ENCODE measurements at regions not wholly inside any gene's neighbourhood (a gene's known extent, or its start where the extent isn't known, plus 50 kb on each side); places are given as distances from the start of the nearest gene placed in this dataset.

DNA sequence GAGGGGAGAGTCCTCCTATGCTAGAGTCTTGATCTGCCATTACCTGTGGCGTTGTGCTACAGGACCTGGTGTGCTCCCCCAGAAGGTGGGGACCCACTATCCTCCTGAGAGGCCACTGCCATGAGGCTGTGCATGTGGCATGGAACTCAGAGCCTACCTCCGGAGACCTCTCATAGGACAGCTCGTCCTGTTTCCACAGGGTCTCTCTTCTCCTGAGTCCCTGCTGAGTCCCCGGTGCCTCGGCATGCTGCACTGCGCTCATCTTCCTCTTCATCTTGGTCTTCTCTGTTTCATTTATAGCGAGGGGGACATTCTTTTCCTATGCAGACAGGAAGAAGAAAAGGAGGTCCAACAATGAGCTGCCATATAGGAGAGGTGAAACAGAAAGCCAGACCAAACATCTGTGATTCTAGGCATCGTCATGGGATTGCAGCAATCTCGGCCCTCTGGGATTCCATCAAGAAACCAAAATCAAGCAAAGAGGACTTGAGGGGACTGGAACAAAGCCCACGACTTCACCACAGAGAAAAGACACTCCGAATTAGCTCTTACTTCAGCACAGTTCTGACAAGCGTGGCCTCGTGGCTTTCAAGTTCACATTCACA lies 83.7 kb downstream of the KCNF1 start:
- CTCF ChIA-PET: no interaction called here
- no peak for DNase-seq (ENCODE audit: extremely low spot score)
- TF ChIP-seq ARNT (IDR thresholded peaks at IDR 0.05) (no peak), SP1 (IDR thresholded peaks at IDR 0.05) (no peak)
- TF ChIP-seq, protein P1, sequence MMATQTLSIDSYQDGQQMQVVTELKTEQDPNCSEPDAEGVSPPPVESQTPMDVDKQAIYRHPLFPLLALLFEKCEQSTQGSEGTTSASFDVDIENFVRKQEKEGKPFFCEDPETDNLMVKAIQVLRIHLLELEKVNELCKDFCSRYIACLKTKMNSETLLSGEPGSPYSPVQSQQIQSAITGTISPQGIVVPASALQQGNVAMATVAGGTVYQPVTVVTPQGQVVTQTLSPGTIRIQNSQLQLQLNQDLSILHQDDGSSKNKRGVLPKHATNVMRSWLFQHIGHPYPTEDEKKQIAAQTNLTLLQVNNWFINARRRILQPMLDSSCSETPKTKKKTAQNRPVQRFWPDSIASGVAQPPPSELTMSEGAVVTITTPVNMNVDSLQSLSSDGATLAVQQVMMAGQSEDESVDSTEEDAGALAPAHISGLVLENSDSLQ (IDR thresholded peaks at IDR 0.05): no peak
- POLR2A ChIA-PET: no interaction called here

DNA sequence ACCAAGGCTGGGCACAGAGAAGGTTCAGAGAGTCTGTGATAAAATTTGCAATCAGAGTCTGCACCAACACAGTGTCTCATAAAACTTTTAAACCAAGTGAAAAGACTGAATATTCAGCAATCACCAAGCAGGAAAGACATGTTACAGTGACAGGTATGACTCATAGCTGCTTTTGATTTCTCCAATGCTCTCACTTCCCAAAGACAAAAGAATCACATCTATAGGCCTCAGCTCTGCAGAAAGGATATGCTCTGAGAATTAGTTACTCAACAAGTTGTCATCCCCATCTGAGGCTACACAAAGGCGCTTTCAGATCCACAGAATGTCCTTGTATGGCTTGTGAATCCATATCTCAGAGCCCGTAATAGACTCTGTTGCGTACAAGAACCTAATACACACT lies 92.5 kb downstream of the KCNF1 start:
- POLR2A ChIA-PET: no interaction called here
- no peak for DNase-seq (ENCODE audit: extremely low spot score)

DNA sequence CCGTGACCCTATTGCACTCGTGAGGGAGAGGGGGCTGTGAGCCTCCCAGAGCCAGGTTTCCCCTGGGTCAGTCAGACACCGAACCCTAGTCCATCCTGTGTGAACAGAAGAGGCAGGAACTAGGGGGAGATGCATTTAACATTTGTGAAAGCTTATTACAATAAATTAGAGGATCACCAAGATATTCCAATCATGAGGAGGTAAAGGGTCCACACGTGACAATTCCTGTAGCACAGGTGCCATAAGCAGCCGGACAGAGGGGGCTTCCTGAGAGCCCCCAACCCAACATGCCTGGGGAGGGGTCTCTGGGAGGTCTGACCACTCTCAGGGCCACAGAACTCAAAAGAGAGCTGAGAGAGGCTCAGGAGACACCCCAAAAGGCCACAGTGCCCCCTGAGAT lies 93.3 kb downstream of the KCNF1 start:
- ChIA-PET CTCF (interaction anchor here (0.9 kb wide), 1 partner anchor 170 kb away, joined by 3 read pairs; no protein-coding TSS in a partner anchor), POLR2A (no interaction called here)
- TF ChIP-seq FOXK2 (IDR thresholded peaks at IDR 0.05) (no peak), HDGF (IDR thresholded peaks at IDR 0.05; ENCODE audit: borderline replicate concordance) (no peak), SP1 (IDR thresholded peaks at IDR 0.05) (no peak), FOXM1 (IDR thresholded peaks at IDR 0.05; ENCODE audit: borderline replicate concordance) (no peak), ZNF384 (IDR thresholded peaks at IDR 0.05) (no peak), L3MBTL2 (conservative IDR thresholded peaks at IDR 0.05) (no peak), FOXA1 (IDR thresholded peaks at IDR 0.05) (no peak), CTBP1 (IDR thresholded peaks at IDR 0.05; ENCODE audit: borderline replicate concordance) (no peak), SUZ12 (IDR thresholded peaks at IDR 0.05) (no peak), NFRKB (IDR thresholded peaks at IDR 0.05) (no peak), BHLHE40 (IDR thresholded peaks at IDR 0.05; ENCODE audit: borderline replicate concordance) (no peak), TARDBP (IDR thresholded peaks at IDR 0.05) (no peak), LEF1 (IDR thresholded peaks at IDR 0.05; ENCODE audit: borderline replicate concordance) (no peak), ARNT (IDR thresholded peaks at IDR 0.05) (no peak), ELF4 (IDR thresholded peaks at IDR 0.05) (no peak)
- TF ChIP-seq, protein P1 (IDR thresholded peaks at IDR 0.05): no peak
- DNase-seq (ENCODE audit: extremely low spot score): no peak

More for the DNA sequence above, 92.5 kb downstream of the KCNF1 start:
- CTCF ChIA-PET: no interaction called here
- TF ChIP-seq HDGF (IDR thresholded peaks at IDR 0.05; ENCODE audit: borderline replicate concordance) (no peak), FOXK2 (IDR thresholded peaks at IDR 0.05) (no peak), TARDBP (IDR thresholded peaks at IDR 0.05) (no peak), CTBP1 (IDR thresholded peaks at IDR 0.05; ENCODE audit: borderline replicate concordance) (no peak), ARNT (IDR thresholded peaks at IDR 0.05) (no peak), FOXM1 (IDR thresholded peaks at IDR 0.05; ENCODE audit: borderline replicate concordance) (no peak), ELF4 (IDR thresholded peaks at IDR 0.05) (no peak), ZNF384 (IDR thresholded peaks at IDR 0.05) (no peak), BHLHE40 (IDR thresholded peaks at IDR 0.05; ENCODE audit: borderline replicate concordance) (no peak)

DNA sequence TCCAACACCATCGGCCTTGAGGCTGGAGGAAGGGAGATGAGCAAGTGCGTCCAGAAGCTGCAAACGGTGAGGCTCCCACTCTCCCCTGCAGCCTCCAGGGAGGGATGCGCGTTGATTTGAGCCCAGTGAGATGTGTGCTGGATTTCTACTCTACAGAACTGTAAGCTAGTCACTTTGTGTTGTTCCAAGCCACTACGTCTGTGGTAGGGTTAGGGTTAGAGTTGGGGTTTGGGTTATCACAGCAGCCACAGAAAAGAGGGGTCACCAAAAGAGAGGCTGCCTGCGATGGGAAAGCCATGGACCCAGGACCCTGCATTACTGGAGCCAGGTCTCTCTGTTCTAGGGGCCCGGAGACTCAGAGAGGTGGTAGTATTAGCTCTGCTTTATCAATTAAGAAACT lies 94.5 kb downstream of the KCNF1 start:
- DNase-seq (ENCODE audit: extremely low spot score): no peak
- POLR2A ChIA-PET: no interaction called here
- CTCF ChIA-PET: no interaction called here
- TF ChIP-seq FOXA1 (IDR thresholded peaks at IDR 0.05): no peak
- no peak for TF ChIP-seq BHLHE40 (IDR thresholded peaks at IDR 0.05; ENCODE audit: borderline replicate concordance)
- no peak for TF ChIP-seq ZNF384 (IDR thresholded peaks at IDR 0.05)
- no peak for TF ChIP-seq L3MBTL2 (conservative IDR thresholded peaks at IDR 0.05)
- TF ChIP-seq ELF4 (IDR thresholded peaks at IDR 0.05): no peak
- TF ChIP-seq SUZ12 (IDR thresholded peaks at IDR 0.05): no peak
- TF ChIP-seq FOXM1 (IDR thresholded peaks at IDR 0.05; ENCODE audit: borderline replicate concordance): no peak
- no peak for TF ChIP-seq LEF1 (IDR thresholded peaks at IDR 0.05; ENCODE audit: borderline replicate concordance)

DNA sequence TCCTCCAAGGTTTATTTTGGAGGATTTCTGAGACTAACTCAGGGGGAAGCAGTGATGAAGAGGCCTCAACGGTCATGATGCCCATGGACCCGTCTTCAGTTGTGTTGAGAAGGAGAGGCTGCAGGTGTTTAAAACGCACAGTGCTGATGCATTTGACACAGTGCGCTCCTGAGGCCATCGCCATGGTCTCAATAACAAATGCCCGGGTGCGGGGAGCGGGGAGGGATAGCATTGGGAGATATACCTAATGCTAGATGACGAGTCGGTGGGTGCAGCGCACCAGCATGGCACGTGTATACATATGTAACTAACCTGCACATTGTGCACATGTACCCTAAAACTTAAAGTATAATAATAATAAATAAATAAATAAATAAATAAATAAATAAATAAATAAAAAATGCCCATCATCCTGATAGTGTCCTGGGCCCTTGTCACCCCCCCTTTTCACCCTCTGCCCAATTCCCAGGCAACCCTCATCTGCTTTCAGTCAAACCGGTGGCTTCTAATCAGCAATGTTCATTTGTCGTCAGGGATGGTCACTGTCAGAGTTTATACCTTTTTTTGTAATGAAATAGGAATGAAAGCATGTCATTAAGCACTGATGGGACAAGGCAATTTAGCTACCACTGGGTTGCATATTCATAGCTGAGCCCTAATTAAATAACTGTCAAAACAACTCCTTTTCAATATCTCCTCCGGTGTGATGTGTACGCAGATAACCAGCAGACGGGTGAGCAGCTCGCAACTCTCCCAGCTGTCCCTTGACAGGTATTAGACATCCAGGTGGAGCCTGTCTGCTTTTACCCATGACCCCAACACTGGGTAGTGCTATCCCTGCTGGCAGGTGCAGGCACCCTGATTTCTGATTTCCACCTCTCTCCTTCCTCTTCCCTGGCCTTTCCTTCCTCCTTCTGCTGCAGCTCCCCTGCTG lies 95.9 kb downstream of the KCNF1 start:
- ChIA-PET POLR2A (no interaction called here), CTCF (no interaction called here)
- DNase-seq (ENCODE audit: extremely low spot score): no peak
- TF ChIP-seq SUZ12 (IDR thresholded peaks at IDR 0.05) (no peak), LEF1 (IDR thresholded peaks at IDR 0.05; ENCODE audit: borderline replicate concordance) (no peak), ELF4 (IDR thresholded peaks at IDR 0.05) (no peak), L3MBTL2 (conservative IDR thresholded peaks at IDR 0.05) (no peak), HDGF (IDR thresholded peaks at IDR 0.05; ENCODE audit: borderline replicate concordance) (no peak), CTBP1 (IDR thresholded peaks at IDR 0.05; ENCODE audit: borderline replicate concordance) (no peak), BHLHE40 (IDR thresholded peaks at IDR 0.05; ENCODE audit: borderline replicate concordance) (no peak), SP1 (IDR thresholded peaks at IDR 0.05) (no peak), ZNF384 (IDR thresholded peaks at IDR 0.05) (no peak), FOXK2 (IDR thresholded peaks at IDR 0.05) (no peak), FOXA1 (IDR thresholded peaks at IDR 0.05) (no peak), ARNT (IDR thresholded peaks at IDR 0.05) (no peak), FOXM1 (IDR thresholded peaks at IDR 0.05; ENCODE audit: borderline replicate concordance) (no peak), NFRKB (IDR thresholded peaks at IDR 0.05) (no peak), TARDBP (IDR thresholded peaks at IDR 0.05) (no peak)
- TF ChIP-seq, protein P1 (IDR thresholded peaks at IDR 0.05): no peak

DNA sequence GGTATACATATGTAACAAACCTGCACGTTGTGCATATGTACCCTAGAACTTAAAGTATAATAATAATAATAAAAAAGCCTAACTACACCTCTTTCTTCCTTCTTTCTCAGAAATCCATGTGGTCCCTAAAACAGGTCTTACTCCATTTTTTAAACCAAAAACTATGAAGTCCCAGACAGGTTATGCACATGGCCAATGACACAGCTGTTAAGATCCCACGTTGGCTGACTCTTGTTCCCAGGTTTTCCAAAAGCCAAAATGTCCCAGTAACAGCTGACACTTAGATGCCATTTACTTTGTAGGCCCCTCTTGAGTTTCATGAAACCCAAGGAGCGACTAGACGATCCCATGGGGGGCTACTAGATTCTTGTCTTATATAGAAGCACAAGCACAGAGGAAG lies 97.0 kb downstream of the KCNF1 start:
- ChIA-PET CTCF (no interaction called here), POLR2A (no interaction called here)
- no peak for TF ChIP-seq HDGF (IDR thresholded peaks at IDR 0.05; ENCODE audit: borderline replicate concordance)
- no peak for TF ChIP-seq ARNT (IDR thresholded peaks at IDR 0.05)
- no peak for TF ChIP-seq NFRKB (IDR thresholded peaks at IDR 0.05)
- no peak for TF ChIP-seq LEF1 (IDR thresholded peaks at IDR 0.05; ENCODE audit: borderline replicate concordance)
- no peak for TF ChIP-seq SP1 (IDR thresholded peaks at IDR 0.05)
- TF ChIP-seq SUZ12 (IDR thresholded peaks at IDR 0.05): no peak
- TF ChIP-seq CTBP1 (IDR thresholded peaks at IDR 0.05; ENCODE audit: borderline replicate concordance): no peak
- no peak for TF ChIP-seq ELF4 (IDR thresholded peaks at IDR 0.05)
- TF ChIP-seq TARDBP (IDR thresholded peaks at IDR 0.05): no peak
- TF ChIP-seq FOXA1 (IDR thresholded peaks at IDR 0.05): no peak
- no peak for TF ChIP-seq FOXM1 (IDR thresholded peaks at IDR 0.05; ENCODE audit: borderline replicate concordance)
- TF ChIP-seq L3MBTL2 (conservative IDR thresholded peaks at IDR 0.05): no peak
- TF ChIP-seq FOXK2 (IDR thresholded peaks at IDR 0.05): no peak
- TF ChIP-seq, protein P1 (IDR thresholded peaks at IDR 0.05): no peak
- TF ChIP-seq ZNF384 (IDR thresholded peaks at IDR 0.05): no peak
- no peak for TF ChIP-seq BHLHE40 (IDR thresholded peaks at IDR 0.05; ENCODE audit: borderline replicate concordance)
- DNase-seq (ENCODE audit: extremely low spot score): no peak

Data from HEK293T (cell line).